Loucy (cell line): ENCODE measurements at regions not wholly inside any gene's neighbourhood (a gene's known extent, or its start where the extent isn't known, plus 50 kb on each side); places are given as distances from the start of the nearest gene placed in this dataset.

ENCODE experiments used
- H2AFZ ChIP-seq: fragments of 200-600 bp; sonication (generic); 2 replicates; pipeline ENCODE4 v1.6.0; 2016; ENCODE audit warnings: antibody characterized with exemption, mild to moderate bottlenecking, low read length, moderate library complexity
- H3F3A ChIP-seq: fragments of 200-600 bp; 2 replicates; pipeline ENCODE4 v1.6.0; 2016; ENCODE audit warnings: antibody characterized with exemption, low read depth, mild to moderate bottlenecking
- H3K27me3 ChIP-seq: fragments of 200-600 bp; sonication (generic); 2 replicates; pipeline ENCODE4 v1.6.1; 2014; ENCODE audit warnings: low read length, mild to moderate bottlenecking; ENCODE audit not compliant: insufficient read depth, poor library complexity, severe bottlenecking
- H3K36me3 ChIP-seq: fragments of 200-600 bp; sonication (generic); 2 replicates; pipeline ENCODE4 v1.6.1; 2016; ENCODE audit warnings: low read length; ENCODE audit not compliant: insufficient read depth
- H3K4me1 ChIP-seq: fragments of 200-600 bp; sonication (generic); 2 replicates; pipeline ENCODE4 v1.5.1; 2014; ENCODE audit warnings: low read length, mild to moderate bottlenecking; ENCODE audit not compliant: insufficient read depth, poor library complexity, severe bottlenecking
- H3K4me2 ChIP-seq: fragments of 200-600 bp; sonication (generic); 2 replicates; pipeline ENCODE4 v1.6.0; 2014; ENCODE audit warnings: antibody characterized with exemption, low read length, low read depth, mild to moderate bottlenecking; ENCODE audit not compliant: poor library complexity, severe bottlenecking
- H3K4me3 ChIP-seq: fragments of 200-600 bp; sonication (generic); 2 replicates; pipeline ENCODE4 v1.5.1; 2014; ENCODE audit warnings: low read length, mild to moderate bottlenecking, mixed read lengths; ENCODE audit not compliant: poor library complexity, severe bottlenecking
- H3K79me2 ChIP-seq: fragments of 200-600 bp; sonication (generic); 2 replicates; pipeline ENCODE4 v1.6.1; 2014; ENCODE audit warnings: low read length; ENCODE audit not compliant: insufficient read depth
- H3K9ac ChIP-seq: fragments of 200-600 bp; sonication (generic); 2 replicates; pipeline ENCODE4 v1.6.0; 2014; ENCODE audit warnings: mild to moderate bottlenecking, low read depth, low read length, moderate library complexity; ENCODE audit not compliant: poor library complexity, severe bottlenecking
- H3K9me2 ChIP-seq: fragments of 200-600 bp; sonication (generic); replicated peaks from 2 replicates; pipeline ENCODE4 v1.6.1; 2016; ENCODE audit warnings: low read depth, low read length, mixed read lengths
- H3K9me3 ChIP-seq: fragments of 200-600 bp; sonication (generic); 2 replicates; pipeline ENCODE4 v1.6.1; 2014; ENCODE audit warnings: mild to moderate bottlenecking, antibody characterized with exemption, low read length, low read depth; ENCODE audit not compliant: insufficient read depth
- H4K20me1 ChIP-seq: fragments of 200-600 bp; sonication (generic); 2 replicates; pipeline ENCODE4 v1.6.0; 2014; ENCODE audit warnings: antibody characterized with exemption, low read length, mild to moderate bottlenecking; ENCODE audit not compliant: insufficient read depth, poor library complexity, severe bottlenecking
- CTCF ChIP-seq: fragments of 200-600 bp; sonication (generic); conservative IDR thresholded peaks from 2 replicates; pipeline ENCODE4 v1.5.1; 2014; ENCODE audit warnings: mild to moderate bottlenecking, antibody characterized with exemption, low read length
- EZH2phosphoT487 ChIP-seq: fragments of 200-600 bp; IDR thresholded peaks from 2 replicates; pipeline ENCODE4 v1.6.1; 2018; ENCODE audit warnings: antibody characterized with exemption, mild to moderate bottlenecking, moderate library complexity, borderline replicate concordance

- Histone ChIP-seq H3K9me2 (no peaks in the 10 kb centered on the region), H3K4me2 (no peak overlapping the region), H3K9ac (no peak overlapping the region), H3K36me3 (no peaks in the 10 kb centered on the region), H3F3A (no peaks in the 10 kb centered on the region), H3K9me3 (no peaks in the 10 kb centered on the region), H4K20me1 (no peaks in the 10 kb centered on the region), H3K27me3 (no peaks in the 10 kb centered on the region), H3K4me3 (no peak overlapping the region), H3K79me2 (no peaks in the 10 kb centered on the region), H2AFZ (no peak overlapping the region), H3K4me1 (no peaks in the 10 kb centered on the region)
- TF ChIP-seq CTCF (no peak), EZH2phosphoT487 (no peak)
These were observed 638.7 kb upstream of the FANCL start for GRCh38 chr2:58879834-58880233.

- no peak overlapping the region for H3K9ac ChIP-seq
- H4K20me1 ChIP-seq, result no peaks in the 10 kb centered on the region
- no peak overlapping the region for H3K4me3 ChIP-seq
- TF ChIP-seq EZH2phosphoT487 (no peak), CTCF (no peak)
- no peaks in the 10 kb centered on the region for H3K79me2 ChIP-seq
- no peaks in the 10 kb centered on the region for H3K27me3 ChIP-seq
- no peaks in the 10 kb centered on the region for H3K4me1 ChIP-seq
- no peaks in the 10 kb centered on the region for H3K9me3 ChIP-seq
- H2AFZ ChIP-seq, result no peak overlapping the region
- no peaks in the 10 kb centered on the region for H3K36me3 ChIP-seq
- no peaks in the 10 kb centered on the region for H3F3A ChIP-seq
- H3K9me2 ChIP-seq, result no peaks in the 10 kb centered on the region
- H3K4me2 ChIP-seq, result no peak overlapping the region
These were observed 637.7 kb upstream of the FANCL start for GRCh38 chr2:58878778-58879177.

- Histone ChIP-seq H3K79me2 (no peaks in the 10 kb centered on the region), H3K4me1 (no peaks in the 10 kb centered on the region), H3K4me3 (no peak overlapping the region), H3F3A (no peaks in the 10 kb centered on the region), H3K9ac (no peak overlapping the region), H3K4me2 (no peak overlapping the region), H3K9me3 (no peaks in the 10 kb centered on the region), H2AFZ (no peak overlapping the region), H4K20me1 (no peaks in the 10 kb centered on the region), H3K9me2 (no peaks in the 10 kb centered on the region), H3K27me3 (no peaks in the 10 kb centered on the region), H3K36me3 (no peaks in the 10 kb centered on the region)
- no peak for TF ChIP-seq EZH2phosphoT487
- no peak for TF ChIP-seq CTCF
These were observed 635.0 kb upstream of the FANCL start for GRCh38 chr2:58876126-58876525.
